GM23338 (cell line): ENCODE measurements at regions not wholly inside any gene's neighbourhood (a gene's known extent, or its start where the extent isn't known, plus 50 kb on each side); places are given as distances from the start of the nearest gene placed in this dataset.

Experiments used
- ATAC-seq: fragments of 200-7000 bp; cut with Tn5 transposase; 3 replicates; pipeline ENCODE4 v1.9.1; 2020
- DNase-seq: peaks from one replicate; pipeline ENCODE4 v3.0.0-alpha.2; 2015; ENCODE audit warnings: low spot score
- H2AFZ ChIP-seq: fragments of 200-600 bp; sonication (generic); 2 replicates; pipeline ENCODE4 v1.8.0; 2016; ENCODE audit warnings: antibody characterized with exemption, mild to moderate bottlenecking, moderate library complexity
- H3F3A ChIP-seq: fragments of 200-600 bp; sonication (generic); replicated peaks from 2 replicates; pipeline ENCODE4 v1.8.0; 2017; ENCODE audit warnings: antibody characterized with exemption, mixed run types, low read depth
- H3K27ac ChIP-seq: fragments of 200-600 bp; sonication (generic); 2 replicates; pipeline ENCODE4 v1.6.1; 2016; ENCODE audit warnings: low read depth
- H3K27me3 ChIP-seq: fragments of 200-600 bp; sonication (generic); 2 replicates; pipeline ENCODE4 v1.8.0; 2016; ENCODE audit warnings: mild to moderate bottlenecking, mixed run types, moderate library complexity; ENCODE audit not compliant: insufficient read depth
- H3K36me3 ChIP-seq: fragments of 200-600 bp; sonication (generic); 2 replicates; pipeline ENCODE4 v1.8.0; 2016; ENCODE audit warnings: mild to moderate bottlenecking; ENCODE audit not compliant: insufficient read depth
- H3K4me1 ChIP-seq: fragments of 200-600 bp; sonication (generic); 2 replicates; pipeline ENCODE4 v1.8.0; 2016; ENCODE audit warnings: mild to moderate bottlenecking, moderate library complexity; ENCODE audit not compliant: insufficient read depth
- H3K4me2 ChIP-seq: fragments of 200-600 bp; sonication (generic); 2 replicates; pipeline ENCODE4 v1.7.1; 2017; ENCODE audit warnings: mixed run types
- H3K4me3 ChIP-seq: fragments of 200-600 bp; sonication (generic); 2 replicates; pipeline ENCODE4 v1.6.1; 2016; ENCODE audit warnings: mixed run types
- H3K79me2 ChIP-seq: fragments of 200-600 bp; sonication (generic); replicated peaks from 2 replicates; pipeline ENCODE4 v1.8.0; 2017; ENCODE audit warnings: mild to moderate bottlenecking; ENCODE audit not compliant: insufficient read depth
- H3K9me2 ChIP-seq: fragments of 200-600 bp; sonication (generic); 2 replicates; pipeline ENCODE4 v1.8.0; 2017; ENCODE audit not compliant: insufficient read depth
- H4K20me1 ChIP-seq: fragments of 200-600 bp; sonication (generic); replicated peaks from 2 replicates; pipeline ENCODE4 v1.8.0; 2017; ENCODE audit warnings: mild to moderate bottlenecking; ENCODE audit not compliant: insufficient read depth
- H3K27ac Mint-ChIP-seq: 2 replicates; pipeline ENCODE4 v1.8.0; 2020; ENCODE audit warnings: inconsistent platforms, mild to moderate bottlenecking, moderate library complexity, mixed read lengths
- H3K27me3 Mint-ChIP-seq: 3 replicates; pipeline ENCODE4 v1.8.0; 2022; ENCODE audit warnings: low read depth, mild to moderate bottlenecking, moderate library complexity, mixed read lengths, inconsistent platforms; ENCODE audit not compliant: insufficient read depth, poor library complexity
- H3K36me3 Mint-ChIP-seq: 3 replicates; pipeline ENCODE4 v1.8.0; 2021; ENCODE audit warnings: low read depth, mild to moderate bottlenecking, inconsistent platforms, moderate library complexity, mixed read lengths
- H3K4me1 Mint-ChIP-seq: 3 replicates; pipeline ENCODE4 v1.8.0; 2020; ENCODE audit warnings: mild to moderate bottlenecking, inconsistent platforms, mixed read lengths
- H3K4me3 Mint-ChIP-seq: 3 replicates; pipeline ENCODE4 v1.8.0; 2021; ENCODE audit warnings: moderate library complexity, mild to moderate bottlenecking, inconsistent platforms, mixed read lengths
- H3K9me3 Mint-ChIP-seq: 3 replicates; pipeline ENCODE4 v1.8.0; 2020; ENCODE audit warnings: moderate library complexity, mild to moderate bottlenecking, inconsistent platforms, mixed read lengths
- CREB1 ChIP-seq: fragments of 250-450 bp; sonication (Bioruptor Pico); IDR thresholded peaks from 2 replicates; pipeline ENCODE4 v1.5.0; 2020; ENCODE audit warnings: low read depth, mild to moderate bottlenecking, moderate library complexity
- ETS1 ChIP-seq: IDR thresholded peaks from 2 replicates; pipeline ENCODE4 v1.6.1; 2016; ENCODE audit warnings: antibody characterized with exemption
- EZH2 ChIP-seq: fragments of 200-600 bp; sonication (generic); IDR thresholded peaks from one replicate; pipeline ENCODE4 v1.8.0; 2017; ENCODE audit warnings: antibody characterized with exemption, mild to moderate bottlenecking, low read depth; ENCODE audit not compliant: unreplicated experiment
- EZH2phosphoT487 ChIP-seq: fragments of 200-600 bp; sonication (generic); IDR thresholded peaks from one replicate; pipeline ENCODE4 v1.8.1; 2018; ENCODE audit warnings: antibody characterized with exemption; ENCODE audit not compliant: unreplicated experiment
- JUNB ChIP-seq: IDR thresholded peaks from one replicate; pipeline ENCODE4 v1.6.1; 2016; ENCODE audit warnings: antibody characterized with exemption; ENCODE audit not compliant: unreplicated experiment
- NANOG ChIP-seq: IDR thresholded peaks from 2 replicates; pipeline ENCODE4 v1.6.1; 2016; ENCODE audit warnings: antibody characterized with exemption, borderline replicate concordance
- POLR2AphosphoS5 ChIP-seq: IDR thresholded peaks from 2 replicates; pipeline ENCODE4 v1.6.1; 2016; ENCODE audit warnings: antibody characterized with exemption, low read depth
- REST ChIP-seq: IDR thresholded peaks from one replicate; pipeline ENCODE4 v1.6.1; 2018; ENCODE audit warnings: antibody characterized with exemption; ENCODE audit not compliant: unreplicated experiment
- STAT1 ChIP-seq: IDR thresholded peaks from one replicate; pipeline ENCODE4 v1.6.1; 2016; ENCODE audit warnings: antibody characterized with exemption; ENCODE audit not compliant: unreplicated experiment
- ZNF114 ChIP-seq: fragments of 250-450 bp; sonication (Bioruptor Pico); IDR thresholded peaks from 2 replicates; pipeline ENCODE4 v1.5.0; 2020; ENCODE audit warnings: mild to moderate bottlenecking, moderate library complexity
- ZNF331 ChIP-seq: fragments of 250-450 bp; sonication (Bioruptor Pico); IDR thresholded peaks from 2 replicates; pipeline ENCODE4 v1.5.0; 2020; ENCODE audit warnings: low read depth, mild to moderate bottlenecking, moderate library complexity
- TF ChIP-seq, protein P1 (sequence below): fragments of 250-450 bp; sonication (Bioruptor Pico); IDR thresholded peaks from 2 replicates; pipeline ENCODE4 v1.5.0; 2020; ENCODE audit warnings: mild to moderate bottlenecking, moderate library complexity
- TF ChIP-seq, protein P2 (sequence below), 2 experiments: fragments of 200-600 bp in 1 of 2; sonication (generic) in 1 of 2; conservative IDR thresholded peaks; 2 replicates each; pipeline versions ENCODE4 v1.5.1 to v1.6.1; 2016 to 2017; ENCODE audit warnings: antibody characterized with exemption in 2 of 2, low read depth in 2 of 2, mild to moderate bottlenecking in 2 of 2, moderate library complexity in 1 of 2

GRCh38 chr6:9403736-9404135 lies 968.4 kb upstream of the SLC35B3 start:
- H3K4me2 ChIP-seq: no peak overlapping the region
- H3K36me3 ChIP-seq: no peaks in the 10 kb centered on the region
- Mint-ChIP-seq H3K9me3 (no peaks in the 10 kb centered on the region), H3K36me3 (no peaks in the 10 kb centered on the region), H3K4me3 (no peak overlapping the region), H3K27ac (no peak overlapping the region), H3K27me3 (no peaks in the 10 kb centered on the region), H3K4me1 (peaks cover 9% of the 10 kb centered on the region; the same call in 2 of the 3 replicates)
- DNase-seq (no peak), ATAC-seq (no peak)
- TF ChIP-seq EZH2phosphoT487: no peak
- no peak for TF ChIP-seq NANOG
- no peak for TF ChIP-seq POLR2AphosphoS5
- no peak for TF ChIP-seq ZNF114 (CRISPR knock-in tag)
- TF ChIP-seq, protein P1, sequence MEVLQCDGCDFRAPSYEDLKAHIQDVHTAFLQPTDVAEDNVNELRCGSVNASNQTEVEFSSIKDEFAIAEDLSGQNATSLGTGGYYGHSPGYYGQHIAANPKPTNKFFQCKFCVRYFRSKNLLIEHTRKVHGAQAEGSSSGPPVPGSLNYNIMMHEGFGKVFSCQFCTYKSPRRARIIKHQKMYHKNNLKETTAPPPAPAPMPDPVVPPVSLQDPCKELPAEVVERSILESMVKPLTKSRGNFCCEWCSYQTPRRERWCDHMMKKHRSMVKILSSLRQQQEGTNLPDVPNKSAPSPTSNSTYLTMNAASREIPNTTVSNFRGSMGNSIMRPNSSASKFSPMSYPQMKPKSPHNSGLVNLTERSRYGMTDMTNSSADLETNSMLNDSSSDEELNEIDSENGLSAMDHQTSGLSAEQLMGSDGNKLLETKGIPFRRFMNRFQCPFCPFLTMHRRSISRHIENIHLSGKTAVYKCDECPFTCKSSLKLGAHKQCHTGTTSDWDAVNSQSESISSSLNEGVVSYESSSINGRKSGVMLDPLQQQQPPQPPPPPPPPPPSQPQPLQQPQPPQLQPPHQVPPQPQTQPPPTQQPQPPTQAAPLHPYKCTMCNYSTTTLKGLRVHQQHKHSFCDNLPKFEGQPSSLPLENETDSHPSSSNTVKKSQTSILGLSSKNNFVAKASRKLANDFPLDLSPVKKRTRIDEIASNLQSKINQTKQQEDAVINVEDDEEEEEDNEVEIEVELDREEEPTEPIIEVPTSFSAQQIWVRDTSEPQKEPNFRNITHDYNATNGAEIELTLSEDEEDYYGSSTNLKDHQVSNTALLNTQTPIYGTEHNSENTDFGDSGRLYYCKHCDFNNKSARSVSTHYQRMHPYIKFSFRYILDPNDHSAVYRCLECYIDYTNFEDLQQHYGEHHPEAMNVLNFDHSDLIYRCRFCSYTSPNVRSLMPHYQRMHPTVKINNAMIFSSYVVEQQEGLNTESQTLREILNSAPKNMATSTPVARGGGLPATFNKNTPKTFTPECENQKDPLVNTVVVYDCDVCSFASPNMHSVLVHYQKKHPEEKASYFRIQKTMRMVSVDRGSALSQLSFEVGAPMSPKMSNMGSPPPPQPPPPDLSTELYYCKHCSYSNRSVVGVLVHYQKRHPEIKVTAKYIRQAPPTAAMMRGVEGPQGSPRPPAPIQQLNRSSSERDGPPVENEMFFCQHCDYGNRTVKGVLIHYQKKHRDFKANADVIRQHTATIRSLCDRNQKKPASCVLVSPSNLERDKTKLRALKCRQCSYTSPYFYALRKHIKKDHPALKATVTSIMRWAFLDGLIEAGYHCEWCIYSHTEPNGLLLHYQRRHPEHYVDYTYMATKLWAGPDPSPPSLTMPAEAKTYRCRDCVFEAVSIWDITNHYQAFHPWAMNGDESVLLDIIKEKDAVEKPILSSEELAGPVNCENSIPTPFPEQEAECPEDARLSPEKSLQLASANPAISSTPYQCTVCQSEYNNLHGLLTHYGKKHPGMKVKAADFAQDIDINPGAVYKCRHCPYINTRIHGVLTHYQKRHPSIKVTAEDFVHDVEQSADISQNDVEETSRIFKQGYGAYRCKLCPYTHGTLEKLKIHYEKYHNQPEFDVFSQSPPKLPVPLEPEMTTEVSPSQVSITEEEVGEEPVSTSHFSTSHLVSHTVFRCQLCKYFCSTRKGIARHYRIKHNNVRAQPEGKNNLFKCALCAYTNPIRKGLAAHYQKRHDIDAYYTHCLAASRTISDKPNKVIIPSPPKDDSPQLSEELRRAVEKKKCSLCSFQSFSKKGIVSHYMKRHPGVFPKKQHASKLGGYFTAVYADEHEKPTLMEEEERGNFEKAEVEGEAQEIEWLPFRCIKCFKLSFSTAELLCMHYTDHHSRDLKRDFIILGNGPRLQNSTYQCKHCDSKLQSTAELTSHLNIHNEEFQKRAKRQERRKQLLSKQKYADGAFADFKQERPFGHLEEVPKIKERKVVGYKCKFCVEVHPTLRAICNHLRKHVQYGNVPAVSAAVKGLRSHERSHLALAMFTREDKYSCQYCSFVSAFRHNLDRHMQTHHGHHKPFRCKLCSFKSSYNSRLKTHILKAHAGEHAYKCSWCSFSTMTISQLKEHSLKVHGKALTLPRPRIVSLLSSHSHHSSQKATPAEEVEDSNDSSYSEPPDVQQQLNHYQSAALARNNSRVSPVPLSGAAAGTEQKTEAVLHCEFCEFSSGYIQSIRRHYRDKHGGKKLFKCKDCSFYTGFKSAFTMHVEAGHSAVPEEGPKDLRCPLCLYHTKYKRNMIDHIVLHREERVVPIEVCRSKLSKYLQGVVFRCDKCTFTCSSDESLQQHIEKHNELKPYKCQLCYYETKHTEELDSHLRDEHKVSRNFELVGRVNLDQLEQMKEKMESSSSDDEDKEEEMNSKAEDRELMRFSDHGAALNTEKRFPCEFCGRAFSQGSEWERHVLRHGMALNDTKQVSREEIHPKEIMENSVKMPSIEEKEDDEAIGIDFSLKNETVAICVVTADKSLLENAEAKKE (CRISPR knock-in tag): no peak
- TF ChIP-seq REST: no peak
- no peak for TF ChIP-seq EZH2
- TF ChIP-seq CREB1 (CRISPR knock-in tag): no peak
- TF ChIP-seq, protein P2, sequence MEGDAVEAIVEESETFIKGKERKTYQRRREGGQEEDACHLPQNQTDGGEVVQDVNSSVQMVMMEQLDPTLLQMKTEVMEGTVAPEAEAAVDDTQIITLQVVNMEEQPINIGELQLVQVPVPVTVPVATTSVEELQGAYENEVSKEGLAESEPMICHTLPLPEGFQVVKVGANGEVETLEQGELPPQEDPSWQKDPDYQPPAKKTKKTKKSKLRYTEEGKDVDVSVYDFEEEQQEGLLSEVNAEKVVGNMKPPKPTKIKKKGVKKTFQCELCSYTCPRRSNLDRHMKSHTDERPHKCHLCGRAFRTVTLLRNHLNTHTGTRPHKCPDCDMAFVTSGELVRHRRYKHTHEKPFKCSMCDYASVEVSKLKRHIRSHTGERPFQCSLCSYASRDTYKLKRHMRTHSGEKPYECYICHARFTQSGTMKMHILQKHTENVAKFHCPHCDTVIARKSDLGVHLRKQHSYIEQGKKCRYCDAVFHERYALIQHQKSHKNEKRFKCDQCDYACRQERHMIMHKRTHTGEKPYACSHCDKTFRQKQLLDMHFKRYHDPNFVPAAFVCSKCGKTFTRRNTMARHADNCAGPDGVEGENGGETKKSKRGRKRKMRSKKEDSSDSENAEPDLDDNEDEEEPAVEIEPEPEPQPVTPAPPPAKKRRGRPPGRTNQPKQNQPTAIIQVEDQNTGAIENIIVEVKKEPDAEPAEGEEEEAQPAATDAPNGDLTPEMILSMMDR (conservative IDR thresholded peaks at IDR 0.05; ENCODE audit: low read depth in 2 of 2): no peak
- no peak for TF ChIP-seq ETS1
- TF ChIP-seq ZNF331 (CRISPR knock-in tag): no peak
- no peak for TF ChIP-seq STAT1
- TF ChIP-seq JUNB: no peak
- H3K27me3 ChIP-seq: no peaks in the 10 kb centered on the region
- H3K79me2 ChIP-seq: no peaks in the 10 kb centered on the region
- no peaks in the 10 kb centered on the region for H4K20me1 ChIP-seq
- no peaks in the 10 kb centered on the region for H3F3A ChIP-seq
- no peak overlapping the region for H3K27ac ChIP-seq
- H3K4me3 ChIP-seq: no peak overlapping the region
- H3K9me2 ChIP-seq: no peaks in the 10 kb centered on the region
- H3K4me1 ChIP-seq: no peaks in the 10 kb centered on the region; the same call in 1 of the 2 replicates
- no peak overlapping the region for H2AFZ ChIP-seq
